Amniotic stem cell (primary cell): ENCODE measurements at regions not wholly inside any gene's neighbourhood (a gene's known extent, or its start where the extent isn't known, plus 50 kb on each side); places are given as distances from the start of the nearest gene placed in this dataset.
"Not testable (repeated sequence)": the region's sequence is repeated elsewhere in the genome, so short reads cannot be mapped to it uniquely, and the experiment has no call there.

ENCODE experiments used
- DNase-seq: peaks from one replicate; lab custom pipeline; 2025; lab: John Stamatoyannopoulos, UW

GRCh38 chr4:59727745-59728144, 1472.4 kb upstream of the ADGRL3 start:
- DNase-seq: no peak

DNA sequence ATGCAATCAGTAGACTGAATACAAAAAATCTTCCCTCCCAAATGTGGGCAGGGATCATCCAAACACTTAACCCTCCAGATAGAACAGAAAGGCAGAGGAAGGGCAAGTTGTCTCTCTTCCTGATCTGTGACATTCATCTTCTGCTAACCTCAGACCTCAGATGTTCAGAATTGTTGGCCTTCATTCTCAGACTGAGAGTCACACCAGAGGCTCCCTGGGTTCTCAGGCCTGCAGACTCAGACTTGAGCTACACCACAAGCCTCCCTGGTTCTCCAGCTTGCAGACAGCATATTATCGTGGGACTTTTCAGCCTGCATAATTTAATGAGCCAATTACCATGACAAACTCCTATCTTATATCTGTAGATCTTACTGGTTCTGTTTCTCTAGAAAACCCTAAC, 1471.6 kb upstream of the ADGRL3 start:
- DNase-seq: no peak

- no peak for DNase-seq
These were observed 1470.8 kb upstream of the ADGRL3 start for GRCh38 chr4:59729321-59729720.

DNA sequence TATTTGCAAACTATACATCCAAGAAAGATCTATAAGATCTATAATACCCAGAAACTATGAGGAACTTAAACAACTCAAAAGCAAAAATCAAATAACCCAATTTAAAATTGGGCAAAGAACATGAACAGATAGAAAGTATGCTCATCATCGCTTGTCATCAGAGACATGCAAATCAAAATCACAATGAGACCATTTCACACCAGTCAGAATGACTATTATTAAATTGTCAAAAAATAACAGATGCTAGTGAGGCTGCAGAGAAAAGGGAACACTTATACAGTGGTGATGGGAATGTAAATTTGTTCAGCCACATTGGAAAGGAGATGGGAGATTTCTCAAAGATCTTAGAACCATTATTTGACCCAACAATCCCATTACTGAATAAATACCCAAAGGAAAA, 1451.7 kb upstream of the ADGRL3 start:
- DNase-seq: no peak

DNA sequence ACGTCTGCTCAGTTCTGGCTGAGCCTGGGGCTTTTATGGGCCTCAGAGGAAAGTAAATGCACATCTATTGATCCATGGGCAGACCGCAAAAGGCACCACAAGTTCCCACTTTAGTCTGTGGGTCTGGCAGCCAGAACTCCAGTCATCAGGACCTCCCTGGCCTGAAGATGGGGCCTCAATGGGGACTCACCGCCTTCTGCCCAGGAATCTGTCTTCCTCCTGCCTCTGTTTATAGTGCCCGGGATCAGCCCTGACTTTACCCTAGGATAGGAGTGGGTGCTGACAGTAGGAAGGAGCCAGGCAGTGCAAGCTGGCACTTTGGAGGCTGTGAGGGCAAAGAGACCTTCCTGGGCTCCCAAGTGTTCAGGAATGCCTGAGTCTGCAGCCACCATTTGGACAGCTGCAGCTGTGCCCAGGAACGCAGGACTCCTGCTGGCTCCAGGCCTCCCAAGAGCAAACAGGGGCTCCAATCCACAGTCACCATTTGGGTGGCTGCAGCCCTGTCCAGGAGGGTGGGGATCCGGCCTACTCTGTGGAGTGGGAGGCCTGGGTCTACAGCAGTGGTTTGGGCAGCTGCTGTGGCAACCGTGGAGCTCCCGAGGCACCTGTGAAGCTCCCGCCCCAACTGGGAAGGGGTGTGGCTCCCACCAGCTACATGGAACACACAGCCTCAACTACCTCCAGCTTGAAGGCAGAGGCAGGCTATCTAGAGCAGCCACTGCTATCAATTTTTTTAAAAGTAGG, 1440.9 kb upstream of the ADGRL3 start:
- no peak for DNase-seq

DNA sequence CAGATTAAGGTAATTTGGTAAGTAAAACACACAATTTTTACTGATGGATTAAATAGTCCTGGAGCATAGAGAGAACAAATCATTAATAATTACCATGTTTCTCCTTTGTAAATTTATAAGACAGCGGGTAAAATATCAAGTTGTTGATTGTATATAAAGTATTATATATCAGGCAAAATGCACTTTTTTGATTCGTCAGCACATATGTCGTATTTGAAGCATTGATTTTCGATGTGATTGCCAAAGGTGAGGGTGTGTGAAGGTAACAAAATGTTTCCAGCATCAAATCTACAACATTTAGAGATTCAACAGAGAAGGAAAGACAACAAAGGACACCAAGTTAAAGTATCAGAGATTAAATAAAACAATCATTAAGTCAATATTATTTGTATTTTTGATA, 1437.8 kb upstream of the ADGRL3 start:
- no peak for DNase-seq

DNA sequence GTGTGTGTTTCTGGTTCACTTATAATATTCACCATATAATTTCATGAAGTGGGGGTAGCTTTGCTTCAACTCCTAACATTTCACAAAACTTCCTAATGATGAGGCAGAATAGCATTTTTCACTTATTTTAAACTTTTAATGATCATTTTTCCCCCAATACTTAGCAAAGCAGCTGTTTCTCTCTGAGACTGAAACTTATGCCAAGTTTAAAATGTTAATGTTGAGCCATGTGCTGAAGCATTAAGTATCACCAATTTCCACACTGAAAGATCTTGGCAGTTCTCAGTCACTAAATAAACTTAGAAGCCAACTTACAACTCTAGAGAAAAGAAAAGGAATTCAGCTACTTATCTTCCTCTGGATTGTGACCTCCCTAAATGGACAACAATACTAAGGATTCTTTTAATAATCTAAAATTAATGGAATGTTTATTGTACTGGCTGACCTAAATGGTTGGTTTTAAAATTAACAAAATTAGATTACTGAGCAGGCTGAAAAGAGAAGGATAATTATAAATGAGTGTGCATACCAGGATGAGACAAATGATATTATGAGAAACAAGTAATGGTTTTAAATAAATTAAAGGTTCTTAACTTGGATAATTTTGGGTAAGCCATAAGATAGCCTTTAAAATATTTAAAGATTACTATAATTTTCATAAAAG, 1429.4 kb upstream of the ADGRL3 start:
- no peak for DNase-seq

GRCh38 chr4:59772641-59773139, 1427.4 kb upstream of the ADGRL3 start:
- DNase-seq: no peak

DNA sequence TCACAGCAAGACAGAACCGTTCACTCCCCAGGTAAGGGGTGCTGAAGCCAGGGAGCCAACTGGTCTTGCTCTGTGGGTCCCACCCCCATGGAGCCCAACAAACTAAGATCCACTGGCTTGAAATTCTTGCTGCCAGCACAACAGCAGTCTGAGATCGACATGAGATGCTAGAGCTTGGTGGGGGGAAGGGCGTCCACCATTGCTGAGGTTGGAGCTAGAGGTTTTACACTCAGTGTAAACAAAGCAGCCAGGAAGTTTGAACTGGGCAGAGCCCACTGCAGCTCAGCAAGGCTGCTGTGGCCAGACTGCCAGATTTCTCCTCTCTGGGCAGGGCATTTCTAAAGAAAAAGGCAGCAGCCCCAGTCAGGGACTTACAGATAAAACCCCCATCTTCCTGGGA, 1419.9 kb upstream of the ADGRL3 start:
- DNase-seq: not testable (repeated sequence)

DNA sequence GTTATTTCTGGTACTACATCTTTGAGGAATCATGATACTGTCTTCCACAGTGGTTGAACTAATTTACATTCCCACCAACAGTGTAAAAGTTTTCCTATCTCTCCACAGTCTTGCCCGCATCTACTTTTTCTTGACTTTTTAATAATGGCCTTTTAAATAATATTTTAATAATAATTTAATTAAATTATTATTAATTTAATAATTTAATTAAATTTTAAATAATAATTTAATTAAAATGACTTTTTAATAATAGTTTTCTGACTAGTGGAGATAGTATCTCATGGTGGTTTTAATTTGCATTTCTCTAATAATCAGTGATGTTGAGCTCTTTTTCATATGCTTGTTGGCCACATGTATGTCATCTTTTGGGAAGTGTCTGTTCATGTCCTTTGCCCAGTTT, 1395.0 kb upstream of the ADGRL3 start:
- DNase-seq: no peak

DNA sequence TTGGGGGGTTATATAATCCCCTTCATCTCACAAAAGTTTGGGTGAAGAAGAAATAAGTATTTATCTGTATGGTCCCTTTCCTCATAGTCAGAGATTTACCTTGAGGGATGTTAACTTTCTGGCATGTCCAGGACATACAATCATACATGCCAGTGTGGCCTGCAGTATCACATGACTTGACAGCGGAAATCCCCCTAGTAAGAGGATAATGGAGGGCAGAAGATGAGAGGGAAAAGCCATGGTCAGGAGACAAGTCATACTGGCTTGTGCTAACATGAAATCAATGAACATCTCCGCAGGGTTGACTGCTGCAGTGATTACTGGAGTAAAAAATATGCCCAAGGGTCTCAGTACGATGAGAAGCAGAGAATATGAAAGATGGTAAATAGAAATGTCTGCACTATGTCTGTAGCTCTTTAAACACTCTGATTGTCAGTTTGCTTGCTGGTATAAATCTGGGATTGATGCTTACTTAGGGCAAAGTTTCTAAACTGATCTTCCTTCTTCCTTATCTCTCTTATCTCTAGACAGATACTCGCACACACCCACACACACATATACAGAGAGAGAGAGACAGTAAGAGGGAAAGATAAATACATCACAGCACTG, 1385.6 kb upstream of the ADGRL3 start:
- DNase-seq: no peak

- DNase-seq: no peak
These were observed 1381.5 kb upstream of the ADGRL3 start for GRCh38 chr4:59818656-59819055.

DNA sequence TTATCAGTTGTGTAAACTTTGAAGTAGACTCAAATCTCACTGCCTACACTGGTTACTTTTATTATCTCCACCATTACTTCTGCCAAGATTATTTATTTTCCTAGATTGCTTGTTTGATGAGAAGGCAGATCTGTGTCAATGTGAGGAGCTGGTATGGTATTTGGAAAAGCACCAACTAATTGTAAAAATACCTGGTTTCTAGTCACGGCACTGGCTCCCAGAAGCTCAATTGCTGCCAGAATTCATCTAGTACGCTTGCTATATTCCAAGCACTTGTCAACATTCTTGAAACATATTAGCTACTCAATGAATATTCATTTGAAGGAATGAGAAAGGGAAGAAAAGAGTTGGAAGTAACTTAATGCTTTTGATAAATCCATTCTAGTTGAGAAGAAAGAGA, 1376.8 kb upstream of the ADGRL3 start:
- no peak for DNase-seq

DNA sequence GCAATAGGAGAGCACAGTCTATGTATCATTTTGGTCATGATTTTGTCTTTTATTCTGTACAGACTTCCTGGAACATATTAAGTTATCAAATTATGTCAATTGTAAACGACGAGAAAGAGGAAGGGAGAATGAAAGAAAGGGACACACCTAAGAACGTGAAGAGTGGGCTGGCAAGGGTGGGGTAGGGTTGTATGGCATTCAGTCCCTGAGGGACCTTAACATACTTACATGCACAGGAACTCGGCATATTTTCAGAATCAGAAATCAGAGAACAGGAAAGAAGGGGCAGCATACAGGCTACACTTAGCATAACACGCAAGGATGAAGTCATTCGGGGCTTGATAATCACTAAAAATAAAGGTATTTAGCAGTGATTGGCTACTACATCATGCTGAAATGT, 1375.0 kb upstream of the ADGRL3 start:
- no peak for DNase-seq

DNA sequence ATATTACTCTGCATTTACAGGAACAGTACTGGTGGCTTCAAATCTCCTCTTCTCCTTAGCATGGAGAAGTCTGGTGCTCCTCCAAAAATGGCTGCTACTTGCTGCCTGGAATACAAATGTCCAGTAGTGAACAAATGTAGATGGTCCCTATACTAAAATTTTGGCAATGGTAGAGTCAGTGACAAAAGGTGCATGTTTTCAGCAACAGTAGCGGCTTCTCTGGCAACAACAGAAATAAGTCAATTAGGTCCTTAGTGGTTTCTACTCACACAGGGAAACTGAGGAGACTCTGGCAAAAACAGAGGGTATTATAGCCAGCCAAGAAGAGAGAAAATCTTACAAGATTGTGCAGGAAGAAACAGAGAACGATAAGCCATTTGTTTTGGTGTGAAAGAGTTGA, 1368.4 kb upstream of the ADGRL3 start:
- DNase-seq: no peak

- DNase-seq: no peak
These were observed 1365.2 kb upstream of the ADGRL3 start for GRCh38 chr4:59834943-59835342.

GRCh38 chr4:59837751-59838150, 1362.4 kb upstream of the ADGRL3 start:
- DNase-seq: no peak

DNA sequence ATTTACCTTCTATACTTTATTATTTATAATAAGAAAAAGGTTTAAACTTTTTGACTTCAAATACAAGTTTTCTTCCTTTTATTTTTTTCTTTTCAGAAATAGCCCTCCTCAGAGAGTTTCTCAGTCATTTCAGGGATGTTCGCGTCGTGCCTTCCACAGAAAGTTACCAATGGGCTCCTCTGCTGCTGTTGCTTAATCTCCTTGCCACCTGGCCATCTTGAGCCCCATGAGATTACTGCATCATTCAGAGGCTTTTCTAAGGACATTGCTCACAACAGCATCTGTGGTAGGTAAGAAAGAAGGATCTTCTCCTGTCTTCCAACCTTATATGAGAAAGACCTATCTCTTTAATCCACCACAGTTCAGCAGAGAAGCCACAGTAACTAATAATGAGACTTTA, 1361.9 kb upstream of the ADGRL3 start:
- DNase-seq: no peak

DNA sequence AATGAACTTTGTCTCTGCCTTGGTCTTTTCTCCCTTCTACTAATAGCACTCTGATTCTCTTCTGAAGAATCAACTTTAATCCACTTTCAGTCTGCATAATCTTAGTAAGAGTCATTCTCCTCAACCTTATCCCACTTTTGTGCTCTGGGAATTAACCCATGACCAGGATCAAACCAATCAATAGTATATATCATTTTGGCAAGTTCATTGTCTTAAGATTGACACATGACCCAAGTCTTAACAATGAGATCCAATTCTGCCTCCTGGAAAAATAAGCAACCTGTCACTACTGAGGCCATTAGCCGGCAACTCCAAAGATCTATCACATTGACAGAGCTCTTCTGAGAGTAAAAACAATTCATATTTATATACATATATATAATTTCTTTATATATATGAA, 1358.4 kb upstream of the ADGRL3 start:
- no peak for DNase-seq

- DNase-seq: no peak
These were observed 1351.7 kb upstream of the ADGRL3 start for GRCh38 chr4:59848457-59848856.

DNA sequence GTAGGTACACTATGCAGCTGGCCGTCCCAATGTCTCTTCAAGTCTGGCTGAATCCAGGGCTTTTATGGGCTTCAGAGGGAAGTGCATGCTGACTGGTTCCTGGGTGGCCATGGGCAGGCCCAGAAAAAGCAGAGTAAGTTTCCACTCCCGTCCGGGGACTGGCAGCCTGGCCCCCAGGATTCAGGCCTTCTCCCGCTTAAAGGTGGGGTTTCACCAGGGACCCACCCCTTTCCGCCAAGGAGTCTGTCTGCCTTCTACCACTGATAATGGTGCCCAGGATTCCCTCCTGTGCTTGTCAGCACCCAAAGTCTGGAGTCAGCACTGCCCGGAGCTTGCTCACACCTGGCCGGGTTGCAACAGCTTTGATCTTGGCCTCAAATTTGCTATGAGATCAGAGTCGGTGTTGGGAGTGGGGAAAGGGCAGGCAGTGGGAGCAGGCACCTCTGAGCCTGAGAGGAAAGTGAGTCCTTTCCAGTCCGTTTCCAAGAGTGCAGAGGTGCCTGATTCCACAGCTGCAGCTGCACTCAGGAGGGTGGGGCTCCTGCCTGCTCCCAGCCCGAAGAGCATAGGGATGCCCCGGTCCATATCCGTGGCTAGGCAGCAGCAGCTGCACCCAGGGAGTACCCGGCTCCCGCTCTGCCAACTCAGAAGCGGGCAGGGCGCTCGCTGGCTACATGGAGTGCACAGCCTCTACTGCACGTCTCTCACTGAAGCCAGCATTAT, 1344.3 kb upstream of the ADGRL3 start:
- no peak for DNase-seq

DNA sequence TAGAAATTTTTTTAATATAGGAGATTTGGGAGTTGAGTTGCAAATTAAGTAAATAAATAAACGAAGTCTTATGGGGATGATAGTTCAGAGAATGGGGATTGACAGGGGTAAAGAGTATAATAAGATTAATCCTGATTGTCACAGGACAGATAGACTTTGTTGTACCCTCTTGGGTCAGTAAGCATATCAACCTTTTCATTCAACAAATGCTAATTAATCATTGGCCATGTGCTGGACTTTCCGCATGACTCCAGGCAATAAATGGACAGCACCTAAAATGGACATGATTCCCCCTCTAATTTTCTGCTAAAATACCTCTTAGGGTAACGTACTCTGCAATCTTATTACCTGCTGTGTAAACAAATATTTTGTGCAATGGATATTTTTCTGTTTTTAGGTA, 1331.1 kb upstream of the ADGRL3 start:
- DNase-seq: no peak

DNA sequence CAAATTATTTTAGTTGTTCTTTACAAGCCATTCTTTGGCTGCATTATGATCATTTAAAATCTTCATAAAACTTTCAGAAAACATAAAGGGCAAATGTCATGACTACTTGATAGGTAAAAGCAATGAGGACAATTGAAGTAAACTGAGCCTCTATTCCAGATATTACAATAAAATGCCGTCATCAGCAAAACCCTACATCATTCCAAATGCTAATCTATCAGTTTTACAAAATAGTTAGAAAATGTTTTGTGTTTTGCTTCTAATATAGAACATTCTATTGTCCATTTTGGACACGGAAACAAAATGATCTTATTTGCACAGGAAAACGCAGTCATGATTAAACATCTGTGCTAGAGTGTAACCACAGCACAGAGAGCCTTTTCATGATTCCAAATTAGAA, 1330.6 kb upstream of the ADGRL3 start:
- no peak for DNase-seq
